Glomerular visceral epithelial cell (primary cell): ENCODE measurements at regions not wholly inside any gene's neighbourhood (a gene's known extent, or its start where the extent isn't known, plus 50 kb on each side); places are given as distances from the start of the nearest gene placed in this dataset.
"Not testable (repeated sequence)": the region's sequence is repeated elsewhere in the genome, so short reads cannot be mapped to it uniquely, and the experiment has no call there.

ENCODE experiments used
- DNase-seq: peaks from one replicate; pipeline ENCODE4 v3.0.0-alpha.2; 2016; ENCODE audit errors: extremely low spot score

GRCh38 chr13:89967701-89968100, 1379.8 kb upstream of the MIR17HG start:
- no peak for DNase-seq

DNA sequence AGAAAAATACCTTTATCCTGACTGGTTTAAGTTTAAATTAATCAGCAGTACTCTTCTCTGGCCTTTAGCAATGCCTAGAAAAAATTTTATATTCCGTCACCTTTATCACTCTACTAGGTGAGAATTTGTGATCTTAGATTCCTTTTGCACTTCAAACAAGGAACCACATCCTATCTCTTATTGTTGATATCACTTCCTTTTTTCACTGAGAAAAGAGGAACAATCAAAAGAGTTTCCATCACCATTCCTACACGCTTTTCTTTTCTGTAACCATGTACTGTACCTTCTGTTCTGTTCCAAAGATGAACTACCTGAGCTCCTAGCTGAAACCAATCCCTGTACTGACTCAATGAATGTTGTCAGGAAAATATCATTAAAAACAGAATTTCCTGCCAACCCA, 1379.0 kb upstream of the MIR17HG start:
- DNase-seq, result no peak

- DNase-seq, result no peak
Measured at GRCh38 chr13:89970353-89970709, 1377.2 kb upstream of the MIR17HG start.

GRCh38 chr13:89977203-89977602, 1370.3 kb upstream of the MIR17HG start:
- no peak for DNase-seq

DNA sequence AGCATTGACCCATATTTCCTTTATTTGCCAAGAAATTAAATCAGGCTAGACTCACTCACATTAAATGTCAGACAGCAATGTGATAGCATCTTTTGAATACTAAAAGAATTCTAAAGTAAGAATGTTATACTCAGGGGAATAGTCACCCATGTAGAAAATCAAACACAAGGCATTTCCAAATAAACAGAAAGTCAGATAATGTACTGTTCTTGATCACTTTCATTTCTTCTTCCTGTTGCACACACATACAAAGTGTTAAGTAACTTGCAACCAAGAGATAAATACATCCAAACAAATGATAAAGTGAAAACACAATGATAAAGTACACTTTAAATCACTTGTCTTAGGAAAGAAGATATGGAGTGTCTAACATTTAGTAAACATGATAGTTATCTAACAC, 1366.6 kb upstream of the MIR17HG start:
- no peak for DNase-seq

- peak; percentile 18 for DNase-seq
Measured at GRCh38 chr13:89982407-89983095, 1364.9 kb upstream of the MIR17HG start.

- no peak for DNase-seq
Measured at GRCh38 chr13:89988206-89988605, 1359.3 kb upstream of the MIR17HG start.

DNA sequence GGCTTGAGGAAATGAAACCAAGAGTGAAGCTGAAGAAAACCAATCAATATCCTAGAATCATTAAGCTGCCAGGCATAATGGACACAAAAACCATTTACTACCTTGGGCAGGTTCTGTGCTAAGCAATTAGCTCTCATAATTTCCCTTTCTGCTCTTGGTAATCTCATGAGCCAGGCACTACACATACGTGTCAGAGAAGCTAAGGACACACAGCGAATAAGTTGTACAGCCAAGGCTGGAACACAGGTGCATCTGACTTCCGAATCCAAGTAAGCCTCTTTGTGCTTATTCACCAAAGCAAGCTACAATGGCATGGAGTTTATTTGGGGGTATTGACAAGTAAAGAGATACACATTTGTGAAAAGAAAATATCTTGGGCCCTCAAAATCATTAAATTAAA, 1343.9 kb upstream of the MIR17HG start:
- DNase-seq, result no peak

GRCh38 chr13:90008707-90009149, 1338.8 kb upstream of the MIR17HG start:
- DNase-seq, result no peak

DNA sequence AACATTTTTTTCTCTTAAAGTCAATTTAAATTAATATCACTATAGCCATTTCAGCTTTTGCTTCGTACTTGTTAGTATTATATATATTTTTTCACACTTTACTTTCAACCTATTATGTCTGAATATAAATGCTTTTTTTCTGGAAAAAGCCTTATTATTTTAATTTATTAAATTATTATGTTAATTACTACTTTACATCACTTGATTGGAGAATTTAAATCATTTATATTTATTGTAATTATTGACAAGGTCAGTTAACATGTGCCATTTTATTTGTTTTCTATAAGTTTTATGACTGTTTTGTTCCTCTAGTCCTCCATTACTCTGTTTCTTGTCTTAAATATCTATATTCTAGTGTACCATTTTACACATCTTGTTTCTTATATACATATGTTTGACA, 1333.4 kb upstream of the MIR17HG start:
- no peak for DNase-seq

GRCh38 chr13:90015565-90016507, 1331.7 kb upstream of the MIR17HG start:
- DNase-seq, result peak; percentile 16

GRCh38 chr13:90016688-90017087, 1330.8 kb upstream of the MIR17HG start:
- DNase-seq, result no peak

DNA sequence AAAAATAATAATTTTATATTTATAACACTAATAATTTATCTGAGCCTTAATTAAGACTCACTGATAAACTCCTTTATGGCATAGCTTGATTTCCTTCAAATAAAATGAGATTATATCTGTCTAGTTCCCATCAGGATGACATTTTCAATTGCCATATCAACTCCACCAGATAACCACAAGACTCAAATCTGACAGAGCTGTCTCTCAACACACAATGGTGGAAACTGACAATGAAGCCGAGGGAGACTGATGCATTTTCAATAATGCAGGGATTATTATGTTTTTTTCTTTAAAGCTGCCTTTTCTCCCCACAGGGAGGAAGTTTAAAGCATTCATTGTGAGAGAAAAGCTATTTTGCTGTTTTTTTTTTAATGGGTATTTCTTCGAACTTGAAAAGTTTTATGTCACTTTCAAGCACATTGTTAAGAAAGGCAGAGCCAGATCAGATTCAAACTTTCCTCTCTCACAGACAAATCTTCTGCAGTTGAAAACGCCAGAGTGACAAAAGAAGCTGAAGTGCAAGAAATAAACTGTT, 1326.9 kb upstream of the MIR17HG start:
- no peak for DNase-seq

DNA sequence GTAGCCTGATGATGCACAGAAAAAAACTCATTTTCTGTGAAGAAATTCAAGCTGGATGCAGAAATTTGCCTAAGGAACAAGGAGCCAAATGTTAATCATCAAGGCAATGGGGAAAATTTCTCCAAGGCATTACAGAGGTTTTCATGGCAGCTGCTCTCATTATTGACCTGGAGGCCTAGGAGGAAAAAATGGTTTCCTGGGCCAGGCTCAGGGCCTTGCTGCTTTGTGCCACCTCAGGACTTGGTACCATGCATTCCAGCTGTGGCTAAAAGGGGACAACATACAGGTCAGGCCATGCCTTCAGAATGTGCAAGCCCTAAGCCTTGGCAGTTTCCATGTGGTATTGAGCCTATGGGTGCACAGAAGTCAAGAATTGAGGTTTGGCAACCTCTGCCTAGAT, 1320.1 kb upstream of the MIR17HG start:
- DNase-seq, result no peak

DNA sequence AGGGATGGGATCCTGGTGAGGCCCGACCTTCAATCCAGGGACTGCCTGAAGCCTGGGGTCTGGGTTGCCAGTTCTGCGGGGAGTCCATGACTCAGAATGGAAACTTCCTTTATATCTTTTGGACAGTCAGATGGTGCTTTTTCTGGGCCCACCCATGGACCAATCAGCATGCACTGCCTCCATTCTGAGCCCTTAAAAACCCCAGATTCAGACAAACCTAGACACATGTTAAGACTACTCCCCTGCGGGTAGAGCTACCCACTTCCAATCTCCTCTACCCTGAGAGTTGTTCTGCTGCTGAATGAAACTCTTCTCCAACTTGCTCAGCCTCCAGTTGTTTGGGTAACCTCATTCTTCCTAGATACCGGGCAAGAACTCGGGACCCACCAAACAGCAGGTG, 1315.2 kb upstream of the MIR17HG start:
- DNase-seq, result no peak

DNA sequence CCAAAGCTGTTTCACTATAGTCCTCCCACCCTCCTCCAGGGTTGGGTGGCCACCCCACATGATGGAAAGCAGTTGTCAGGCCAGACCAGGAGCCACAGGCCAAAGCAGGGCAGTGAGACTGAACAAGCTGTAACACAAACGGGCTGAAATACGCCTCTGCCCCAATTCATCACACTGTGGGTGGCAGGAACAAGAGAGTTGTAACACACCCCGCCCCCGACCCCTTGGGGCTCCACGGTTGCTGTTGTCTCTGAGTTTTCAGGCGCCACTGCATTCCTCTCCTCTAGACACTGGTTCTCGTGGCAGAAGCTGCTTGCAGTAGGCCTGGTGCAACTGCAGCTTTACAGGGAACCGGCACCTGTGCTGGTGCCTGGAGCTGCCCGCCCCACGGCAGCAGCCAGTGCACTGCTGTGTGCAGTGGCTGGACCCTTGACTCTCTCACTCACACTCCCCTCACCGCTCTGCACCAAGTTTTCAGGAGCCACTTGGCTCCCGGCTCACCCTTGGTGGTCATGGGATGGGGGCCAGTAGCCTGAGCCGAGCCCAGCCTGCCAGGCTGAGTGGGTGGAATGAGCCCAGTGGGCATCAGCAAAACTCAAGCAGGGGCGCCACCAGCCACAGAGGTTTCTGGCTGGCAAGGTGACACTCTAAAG, 1314.5 kb upstream of the MIR17HG start:
- DNase-seq, result no peak

- DNase-seq, result no peak
Measured at GRCh38 chr13:90039516-90039915, 1308.0 kb upstream of the MIR17HG start.

DNA sequence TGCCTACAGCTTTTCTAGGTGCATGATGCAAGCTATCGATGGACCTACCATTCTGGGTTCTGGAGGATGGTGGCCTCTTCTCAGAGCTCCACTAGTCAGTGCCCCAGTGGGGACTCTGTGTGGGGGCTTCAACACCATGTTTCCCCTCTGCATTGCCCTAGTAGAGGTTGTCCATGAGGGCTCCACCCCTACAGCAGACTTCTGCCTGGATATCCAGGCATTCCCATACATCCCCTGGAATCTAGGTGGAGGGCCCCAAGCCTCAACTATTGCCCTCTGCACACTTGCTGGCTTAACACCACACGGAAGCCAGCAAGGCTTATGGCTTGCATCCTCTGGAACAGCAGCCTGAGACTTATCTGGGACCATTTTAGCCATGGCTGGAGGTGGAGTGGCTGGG, 1299.9 kb upstream of the MIR17HG start:
- DNase-seq, result no peak

DNA sequence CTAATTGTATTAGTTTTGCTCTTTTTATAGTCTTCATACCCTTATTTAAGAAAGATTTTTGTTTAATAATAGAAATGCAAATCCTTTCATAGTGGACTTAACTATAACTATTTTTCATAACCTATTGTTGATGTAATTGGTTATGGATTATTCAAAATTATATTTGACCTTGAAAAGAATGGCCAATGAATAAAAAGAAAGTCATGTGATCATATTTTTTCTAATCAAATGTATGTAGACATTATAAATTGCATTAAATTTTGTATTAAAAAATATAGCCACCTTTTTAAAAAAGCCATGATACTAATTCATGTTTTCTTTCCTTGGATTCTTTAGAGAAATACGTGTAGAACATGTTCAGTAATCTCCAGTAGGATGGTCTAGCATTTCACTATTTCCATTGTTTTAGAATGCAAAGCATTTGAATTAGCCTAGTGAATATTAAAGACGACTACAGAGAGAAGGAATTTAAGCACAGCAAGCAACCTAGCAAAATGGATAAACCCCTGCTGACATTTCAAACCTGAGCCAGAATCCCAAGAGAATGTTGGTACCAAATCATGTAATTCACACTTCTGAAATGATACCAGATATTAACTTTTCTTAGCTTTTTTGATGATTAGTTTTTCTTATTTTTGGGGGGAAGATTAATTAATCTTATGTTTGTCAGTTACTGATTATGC, 1297.4 kb upstream of the MIR17HG start:
- no peak for DNase-seq

GRCh38 chr13:90055121-90055520, 1292.4 kb upstream of the MIR17HG start:
- DNase-seq, result peak; percentile 20

GRCh38 chr13:90055760-90056159, 1291.7 kb upstream of the MIR17HG start:
- DNase-seq, result no peak

DNA sequence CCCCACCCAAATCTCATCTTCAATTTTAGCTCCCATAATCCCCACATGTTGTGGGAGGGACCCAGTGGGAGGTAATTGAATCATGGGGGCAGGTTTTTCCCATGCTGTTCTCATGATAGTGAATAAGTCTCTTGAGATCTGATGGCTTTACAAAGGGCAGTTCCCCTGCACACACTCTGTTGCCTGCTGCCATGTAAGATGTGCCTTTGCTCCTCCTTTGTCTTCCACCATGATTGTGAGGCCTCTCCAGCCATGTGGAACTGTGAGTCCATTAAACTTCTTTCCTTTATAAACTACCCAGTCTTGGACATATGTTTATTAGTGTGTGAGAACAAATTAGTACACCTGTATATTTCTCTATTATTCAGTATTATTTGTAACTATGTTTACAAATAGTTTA, 1283.3 kb upstream of the MIR17HG start:
- DNase-seq, result not testable (repeated sequence)
